GM12865 (cell line): ENCODE measurements at regions not wholly inside any gene's neighbourhood (a gene's known extent, or its start where the extent isn't known, plus 50 kb on each side); places are given as distances from the start of the nearest gene placed in this dataset.
A peak's percentile ranks its signal among the peaks of the same experiment; 100 is the strongest.
"Not testable (repeated sequence)": the region's sequence is repeated elsewhere in the genome, so short reads cannot be mapped to it uniquely, and the experiment has no call there.

ENCODE experiments used
- DNase-seq: peaks from one replicate; pipeline ENCODE4 v3.0.0; 2010; ENCODE audit warnings: low read depth
- H3K4me3 ChIP-seq: 2 replicates; pipeline ENCODE4 v1.5.1; 2011; ENCODE audit warnings: mild to moderate bottlenecking, low read depth, low read length, control low read depth
- CTCF ChIP-seq: IDR thresholded peaks from 2 replicates; pipeline ENCODE4 v1.5.1; 2011; ENCODE audit warnings: low read length, control low read depth, low read depth, inconsistent platforms; ENCODE audit not compliant: insufficient read depth; ENCODE audit errors: missing control alignments

- not testable (repeated sequence) for DNase-seq, H3K4me3 ChIP-seq
These were observed 66.2 kb upstream of the PAPPA2 start for GRCh38 chr1:176396604-176397395.

- no peak for TF ChIP-seq CTCF
- H3K4me3 ChIP-seq: no peak overlapping the region
- DNase-seq: no peak
These were observed 71.4 kb upstream of the PAPPA2 start for GRCh38 chr1:176391621-176392020.

- no peak for DNase-seq
These were observed 78.1 kb upstream of the PAPPA2 start for GRCh38 chr1:176384841-176385240.

GRCh38 chr1:176382163-176382562 is 80.8 kb upstream of the PAPPA2 start:
- no peak for DNase-seq
- H3K4me3 ChIP-seq: no peak overlapping the region
- TF ChIP-seq CTCF: no peak

More at GRCh38 chr1:176384841-176385240, 78.1 kb upstream of the PAPPA2 start:
- H3K4me3 ChIP-seq: no peak overlapping the region
- no peak for TF ChIP-seq CTCF

- no peak for TF ChIP-seq CTCF
- no peak overlapping the region for H3K4me3 ChIP-seq
- no peak for DNase-seq
These were observed 83.2 kb upstream of the PAPPA2 start for GRCh38 chr1:176379626-176380339.

- peak; percentile 90 for TF ChIP-seq CTCF
- H3K4me3 ChIP-seq: no peak overlapping the region
- peak; percentile 74 for DNase-seq
These were observed 87.9 kb upstream of the PAPPA2 start for GRCh38 chr1:176374967-176375569.

GRCh38 chr1:176364236-176364905 is 98.6 kb upstream of the PAPPA2 start:
- H3K4me3 ChIP-seq: no peak overlapping the region
- no peak for TF ChIP-seq CTCF
- no peak for DNase-seq

- H3K4me3 ChIP-seq, DNase-seq: not testable (repeated sequence)
These were observed 113.8 kb upstream of the PAPPA2 start for GRCh38 chr1:176349135-176349715.
